NCI-H510A (cell line): ENCODE measurements at regions not wholly inside any gene's neighbourhood (a gene's known extent, or its start where the extent isn't known, plus 50 kb on each side); places are given as distances from the start of the nearest gene placed in this dataset.

Source experiments
- DNase-seq: peaks from one replicate; lab custom pipeline; 2025; lab: John Stamatoyannopoulos, UW

DNA sequence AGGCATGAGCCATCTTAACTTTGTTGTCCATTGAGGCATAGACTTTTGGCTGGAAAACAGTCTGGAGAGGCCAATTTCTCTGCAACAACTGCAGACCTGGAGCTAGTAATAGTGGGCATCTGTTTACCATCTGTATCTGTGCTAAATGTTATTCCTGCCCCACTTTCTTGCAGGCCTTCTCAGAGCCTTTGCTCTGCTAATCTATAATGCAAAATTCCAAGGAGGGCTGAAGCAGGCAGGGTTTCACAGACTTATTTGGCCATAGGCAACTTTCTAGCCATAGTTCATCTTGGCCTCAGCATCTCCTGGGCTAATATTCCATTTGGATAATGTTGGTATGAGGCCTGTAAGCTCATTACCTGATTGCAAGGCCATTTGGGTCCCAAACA lies 124.5 kb upstream of the CSF3R start:
- no peak for DNase-seq

DNA sequence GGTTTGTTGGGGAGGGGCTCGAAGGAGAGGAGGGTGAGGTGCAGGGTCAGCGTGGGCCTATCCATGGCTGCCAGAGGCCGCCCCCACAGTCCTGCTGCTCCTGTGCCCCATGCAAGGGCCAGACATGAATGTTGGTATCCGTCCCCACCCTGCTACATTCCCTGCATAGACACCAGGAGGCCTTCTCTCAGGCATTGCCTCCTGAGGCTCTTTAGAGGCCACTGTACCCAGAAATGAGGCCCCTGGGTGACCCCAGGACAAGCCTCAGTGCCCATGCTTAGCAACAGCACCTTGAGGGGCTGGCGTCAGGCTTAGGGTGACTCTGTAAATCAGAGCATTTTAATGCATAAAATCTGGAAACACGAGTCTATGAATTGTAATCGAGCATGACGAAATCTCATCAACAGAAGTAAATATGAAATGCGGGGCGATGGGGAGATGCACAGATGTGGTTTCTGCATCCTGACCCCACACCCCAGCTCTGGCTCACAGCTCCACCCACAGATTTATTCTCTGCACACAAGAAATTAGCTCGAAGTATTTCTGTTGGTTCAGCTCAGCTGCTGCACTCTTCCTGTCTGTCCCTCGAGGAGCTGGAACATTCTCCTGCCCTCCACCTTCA lies 124.0 kb upstream of the CSF3R start:
- DNase-seq: no peak

DNA sequence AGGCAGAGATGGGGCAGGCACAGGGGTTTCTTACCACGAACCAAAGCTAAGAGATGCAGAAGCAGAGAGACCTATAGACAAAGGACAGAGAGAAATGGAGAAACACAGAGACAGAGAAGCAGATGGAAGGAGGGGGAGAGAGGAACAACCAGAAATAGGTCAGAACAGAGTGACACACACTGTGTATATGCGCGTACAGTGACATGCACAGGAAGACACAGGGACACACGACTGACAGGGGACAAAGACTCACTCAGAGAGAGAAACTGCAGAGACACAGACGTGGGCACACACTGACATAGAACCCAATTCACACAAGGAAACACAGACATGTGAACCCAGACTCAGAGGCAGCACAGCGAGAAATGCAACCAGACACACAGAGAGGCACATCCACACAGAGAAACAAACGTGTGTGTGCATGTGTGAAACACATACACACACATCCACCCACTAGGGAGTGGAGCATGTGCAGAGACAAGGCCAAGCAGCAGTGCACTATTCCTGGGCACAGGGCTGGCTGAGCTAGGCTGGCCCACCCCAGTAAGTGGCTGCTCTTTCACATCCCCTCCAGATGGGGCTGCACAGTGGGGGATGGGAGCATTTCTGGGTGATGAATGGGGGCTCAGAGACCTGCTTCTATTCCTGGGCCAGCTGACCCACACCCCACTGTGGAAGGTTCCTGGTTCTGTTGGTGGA lies 123.4 kb upstream of the CSF3R start:
- DNase-seq: no peak

DNA sequence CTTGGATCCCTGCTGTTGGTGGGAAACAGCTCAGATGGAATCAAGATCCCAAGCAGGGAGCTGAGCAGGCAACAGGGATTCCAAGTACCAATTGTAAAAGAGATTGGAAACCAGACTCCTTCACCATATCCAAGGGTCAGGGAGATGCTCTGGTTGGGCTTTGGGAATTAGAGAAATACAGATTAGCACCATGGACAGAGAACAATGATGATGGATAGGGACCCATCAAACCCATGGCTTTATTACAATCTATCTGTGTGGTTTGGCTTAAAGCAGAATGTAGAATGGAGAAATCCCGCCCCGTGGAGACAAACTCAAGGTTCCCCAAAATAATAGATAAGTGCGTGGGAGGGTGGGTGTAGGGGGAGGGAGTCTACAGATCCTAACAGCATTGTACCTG lies 120.7 kb upstream of the CSF3R start:
- no peak for DNase-seq

DNA sequence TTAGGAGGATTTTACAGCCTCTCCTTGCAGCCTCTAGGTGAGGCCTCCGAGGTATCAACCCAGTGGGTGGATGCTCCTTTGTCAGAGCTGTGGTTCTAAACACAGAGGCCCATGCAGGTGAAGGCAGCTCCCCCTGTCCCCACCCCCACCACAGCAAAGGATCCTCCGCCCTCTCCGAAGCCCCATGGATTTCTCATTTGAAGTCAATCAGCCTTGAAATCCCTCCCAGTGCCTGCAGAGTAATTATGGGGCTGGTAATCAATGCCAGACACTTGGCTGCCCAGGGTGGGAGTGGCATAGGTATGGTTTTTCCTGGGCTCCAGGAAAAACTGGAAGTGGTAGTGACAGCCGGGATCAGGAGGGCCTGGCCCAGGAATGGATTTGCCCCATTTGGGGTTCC lies 119.5 kb upstream of the CSF3R start:
- no peak for DNase-seq

DNA sequence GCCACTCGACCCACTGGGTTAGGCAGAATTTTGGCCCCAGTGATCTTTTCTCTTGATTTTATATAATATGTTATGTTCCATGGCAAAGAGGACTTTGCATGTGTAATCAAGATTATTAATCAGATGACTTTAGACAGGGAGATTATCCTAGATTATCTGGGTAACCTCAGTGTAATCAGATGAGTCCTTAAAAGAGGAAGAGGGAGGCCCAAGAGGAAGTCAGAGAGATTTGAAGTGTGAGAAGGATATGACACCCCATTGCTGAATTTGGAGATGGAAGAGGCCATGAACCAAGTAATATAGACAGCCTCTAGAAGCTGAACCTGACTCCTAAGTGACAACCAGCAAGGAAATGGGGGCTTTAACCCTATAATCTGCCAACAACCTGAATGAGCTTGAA lies 117.1 kb upstream of the CSF3R start:
- no peak for DNase-seq

DNA sequence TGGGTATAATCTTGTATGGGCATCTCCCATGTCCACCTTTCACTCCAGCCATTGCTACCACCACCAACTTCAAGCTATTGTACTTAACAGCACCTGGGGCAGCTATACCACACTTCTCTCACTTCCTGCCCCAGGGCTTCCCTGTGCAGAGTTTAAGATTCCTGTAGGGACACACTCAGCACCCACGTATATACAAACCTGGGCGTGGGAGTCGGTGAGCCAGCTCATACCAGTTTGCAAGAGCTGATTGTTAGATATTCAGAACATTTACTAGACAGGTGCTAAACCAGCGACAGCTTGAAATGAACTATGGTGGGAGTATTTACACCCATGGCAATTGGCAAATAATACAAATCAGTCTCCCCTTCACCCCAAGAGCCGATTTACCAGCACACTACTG lies 114.8 kb upstream of the CSF3R start:
- no peak for DNase-seq

DNA sequence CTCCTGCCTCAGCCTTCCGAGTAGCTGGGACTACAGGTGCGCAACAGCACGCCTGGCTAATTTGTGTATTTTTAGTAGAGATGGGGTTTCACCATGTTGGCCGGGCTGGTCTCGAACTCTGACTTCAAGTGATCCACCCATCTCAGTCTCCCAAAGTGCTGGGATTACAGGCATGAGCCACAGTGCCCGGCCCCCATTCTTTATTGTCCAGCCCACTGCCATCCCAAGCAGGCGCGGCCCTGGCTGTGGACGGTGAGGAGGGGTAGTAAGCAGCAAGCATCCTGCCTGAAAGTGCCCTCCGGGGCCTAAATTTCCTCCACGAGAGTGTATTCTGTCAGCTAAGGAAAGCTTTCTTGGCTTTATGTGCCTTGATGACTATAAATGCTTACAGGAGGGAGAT lies 113.2 kb upstream of the CSF3R start:
- DNase-seq: no peak

DNA sequence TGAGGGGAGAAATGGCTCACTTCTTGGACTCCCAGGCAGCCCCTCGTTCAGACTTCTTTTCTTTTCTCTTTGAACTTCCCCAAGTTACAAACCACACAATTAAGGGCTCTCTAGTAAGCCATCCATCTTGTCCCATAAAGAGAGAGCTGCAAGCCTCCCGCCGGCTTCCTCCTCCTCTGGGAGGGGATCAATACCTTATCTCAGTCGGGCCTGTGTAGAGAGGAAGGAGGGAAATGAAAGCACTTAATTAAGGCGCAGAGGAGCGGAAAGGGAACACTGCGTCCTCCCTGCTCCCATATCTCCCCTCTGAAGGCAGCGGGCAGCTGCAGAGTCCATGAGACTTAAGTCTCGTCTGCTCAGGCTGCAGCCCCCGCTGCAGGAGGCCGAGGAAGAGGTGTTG lies 112.6 kb upstream of the CSF3R start:
- DNase-seq: no peak

DNA sequence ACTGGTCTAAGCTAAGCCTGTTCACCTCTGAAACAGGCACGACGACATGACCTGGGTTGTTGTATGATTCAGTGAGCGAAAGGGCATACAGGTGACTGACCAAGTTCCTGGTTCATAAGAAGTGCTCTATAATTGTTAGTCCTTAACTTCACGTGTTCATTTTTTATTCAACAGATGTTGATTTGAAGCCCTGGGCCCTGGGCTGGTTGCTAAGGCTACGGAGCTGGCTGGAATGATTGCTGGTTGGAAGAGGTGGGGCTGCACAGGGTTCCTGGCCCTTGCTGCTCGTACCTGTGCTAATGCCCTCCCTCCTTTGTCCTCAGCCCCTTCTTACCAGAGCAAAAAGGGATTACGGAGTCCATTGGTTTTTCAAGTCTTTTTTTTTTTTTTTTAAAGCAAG lies 111.3 kb upstream of the CSF3R start:
- no peak for DNase-seq

DNA sequence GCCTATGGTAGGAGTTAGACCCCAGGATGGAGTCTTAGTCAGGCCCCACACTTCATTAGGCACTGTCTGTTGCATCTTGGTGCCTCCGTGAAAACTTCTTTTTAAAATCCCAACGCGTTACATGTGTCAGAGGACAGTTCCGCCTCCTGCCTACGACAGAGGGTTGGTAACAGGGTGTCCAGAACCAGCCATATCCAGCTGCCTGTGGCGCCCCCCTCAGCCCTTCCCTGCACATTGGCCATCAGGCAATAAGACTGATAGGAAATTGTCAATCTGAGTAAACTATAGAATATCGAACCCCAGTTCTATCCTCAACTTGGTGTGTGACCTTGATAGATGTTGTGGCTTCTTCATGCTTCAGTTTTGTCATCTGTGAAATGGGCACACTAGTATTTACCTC lies 108.6 kb upstream of the CSF3R start:
- no peak for DNase-seq

DNA sequence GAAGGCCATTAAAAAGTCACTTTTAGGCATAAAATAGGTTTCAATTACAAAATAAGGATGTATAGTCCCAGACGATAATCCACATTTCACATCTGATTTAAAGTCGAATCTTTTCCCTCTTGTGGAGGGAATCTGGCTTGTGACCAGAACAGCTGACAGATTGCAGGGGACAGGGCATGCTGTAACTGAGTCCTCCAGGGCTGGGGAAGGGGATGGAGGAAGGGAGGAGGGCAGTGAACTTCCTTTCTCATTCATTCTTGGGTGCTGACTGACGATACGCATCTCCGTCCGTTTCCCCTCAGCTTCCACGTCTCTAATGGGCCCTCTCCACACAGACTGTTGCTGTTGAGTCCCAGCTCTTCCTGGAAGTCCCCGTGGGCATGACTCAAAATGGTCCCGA lies 108.1 kb upstream of the CSF3R start:
- DNase-seq: no peak

DNA sequence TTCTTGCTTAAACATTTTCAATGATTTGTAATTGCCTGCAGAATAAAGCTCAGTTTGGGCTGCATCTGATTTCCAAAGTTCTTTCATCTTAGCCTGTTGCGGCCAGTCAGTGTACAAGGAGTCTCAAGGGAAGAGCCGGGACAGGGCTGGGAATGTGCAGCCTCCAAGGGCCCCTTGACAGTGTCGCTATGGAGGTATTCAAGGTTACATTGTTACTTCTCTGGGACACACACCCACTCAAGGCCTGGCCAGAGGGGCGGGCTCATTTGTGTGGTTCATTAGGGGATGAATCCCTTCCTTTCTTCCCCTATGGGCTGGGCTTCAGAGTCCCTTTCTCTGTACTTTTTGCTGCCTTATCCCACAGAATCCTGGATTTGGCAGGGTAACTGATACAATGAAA lies 107.6 kb upstream of the CSF3R start:
- DNase-seq: no peak

DNA sequence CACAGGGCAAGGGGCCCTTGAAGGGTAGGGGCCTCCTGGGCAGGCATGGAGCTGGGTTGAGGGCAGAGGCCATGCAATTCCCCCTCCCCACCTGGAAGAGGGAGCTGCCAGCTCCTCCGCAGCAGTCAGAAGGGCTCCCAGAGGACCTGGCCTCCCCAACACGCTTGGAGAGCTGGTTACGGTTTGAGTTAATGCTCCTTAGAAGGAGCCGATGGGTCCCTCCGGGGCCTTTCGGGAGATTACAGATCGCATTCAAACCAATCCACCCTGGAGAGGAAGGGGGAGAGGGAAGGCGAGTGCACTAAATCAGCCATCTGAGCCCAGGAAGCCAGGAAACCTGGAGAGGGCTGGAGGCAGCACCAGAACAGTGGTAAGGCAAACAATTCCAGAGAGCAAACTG lies 106.3 kb upstream of the CSF3R start:
- DNase-seq: no peak

DNA sequence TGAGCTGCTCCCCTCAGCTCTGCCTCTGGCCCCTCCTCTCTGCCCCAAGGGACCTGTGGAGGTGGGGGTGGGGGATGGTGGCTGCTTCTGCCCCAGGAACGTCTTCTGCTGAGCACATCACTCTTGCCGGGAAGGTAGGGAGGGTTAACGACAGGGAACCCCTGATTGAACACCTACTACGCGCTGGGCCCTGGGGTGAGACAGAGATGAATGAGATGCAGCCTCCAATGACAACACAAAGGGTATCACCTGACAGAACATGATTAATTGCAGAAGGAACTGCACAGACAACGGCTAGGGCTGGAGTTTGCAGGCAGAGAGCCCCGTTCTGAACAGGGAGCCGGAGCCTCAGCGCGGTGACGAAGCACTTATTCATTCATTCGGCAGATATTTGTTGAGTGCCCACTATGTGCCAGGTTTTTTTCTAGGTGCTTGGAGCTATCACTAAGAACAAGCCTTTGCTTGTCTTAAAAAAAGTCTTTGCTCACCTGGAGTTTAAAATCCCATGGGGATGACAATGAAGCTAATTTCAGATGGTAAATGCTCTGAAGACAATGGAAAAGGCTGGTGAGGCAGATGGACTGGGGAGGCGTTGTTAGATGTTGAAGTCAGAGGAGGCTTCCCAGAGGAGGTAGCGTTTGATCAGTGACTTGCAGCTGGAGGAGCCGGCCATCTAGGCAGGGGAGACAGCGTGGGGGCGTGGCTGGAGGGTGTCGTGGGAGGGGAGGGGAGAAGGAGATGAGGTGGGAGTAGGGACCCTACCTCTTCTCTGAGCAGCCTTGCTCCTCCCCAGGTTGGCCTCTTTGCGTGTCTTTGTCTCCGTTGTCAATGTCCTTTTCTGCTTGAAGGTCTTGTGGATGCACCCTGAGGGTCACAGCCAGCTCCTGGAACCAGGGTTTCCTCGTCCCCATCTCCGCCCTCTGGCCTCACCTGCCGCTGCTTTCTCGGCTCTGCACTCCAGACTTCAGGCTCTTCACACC lies 103.1 kb upstream of the CSF3R start:
- no peak for DNase-seq

DNA sequence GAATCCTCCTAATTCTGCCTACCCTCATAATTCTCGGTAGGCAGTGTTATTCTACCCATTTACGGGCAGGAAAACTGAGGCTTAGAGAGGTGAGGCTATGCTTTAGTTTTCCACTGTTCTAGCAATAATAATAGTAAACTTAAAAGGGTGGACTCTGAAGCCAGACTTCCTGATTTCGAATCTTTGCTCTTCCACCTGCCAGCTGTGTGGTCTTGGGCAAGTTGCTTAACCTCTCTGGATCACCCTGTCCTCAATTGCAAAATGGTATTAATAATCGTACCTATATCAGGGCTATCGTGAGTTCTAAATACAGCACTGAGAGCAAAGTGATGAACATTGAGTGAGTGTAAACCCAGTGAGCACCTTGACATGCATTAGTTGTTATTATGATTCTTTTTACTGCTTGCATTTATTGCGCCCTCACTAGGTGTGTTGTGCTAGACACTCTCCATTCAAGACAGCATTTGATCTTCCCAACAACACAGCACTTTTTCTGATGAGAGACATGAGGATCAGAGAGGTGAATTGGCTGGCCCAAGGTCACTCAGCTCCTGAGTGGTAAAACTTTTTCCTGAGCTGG lies 102.3 kb upstream of the CSF3R start:
- DNase-seq: no peak

DNA sequence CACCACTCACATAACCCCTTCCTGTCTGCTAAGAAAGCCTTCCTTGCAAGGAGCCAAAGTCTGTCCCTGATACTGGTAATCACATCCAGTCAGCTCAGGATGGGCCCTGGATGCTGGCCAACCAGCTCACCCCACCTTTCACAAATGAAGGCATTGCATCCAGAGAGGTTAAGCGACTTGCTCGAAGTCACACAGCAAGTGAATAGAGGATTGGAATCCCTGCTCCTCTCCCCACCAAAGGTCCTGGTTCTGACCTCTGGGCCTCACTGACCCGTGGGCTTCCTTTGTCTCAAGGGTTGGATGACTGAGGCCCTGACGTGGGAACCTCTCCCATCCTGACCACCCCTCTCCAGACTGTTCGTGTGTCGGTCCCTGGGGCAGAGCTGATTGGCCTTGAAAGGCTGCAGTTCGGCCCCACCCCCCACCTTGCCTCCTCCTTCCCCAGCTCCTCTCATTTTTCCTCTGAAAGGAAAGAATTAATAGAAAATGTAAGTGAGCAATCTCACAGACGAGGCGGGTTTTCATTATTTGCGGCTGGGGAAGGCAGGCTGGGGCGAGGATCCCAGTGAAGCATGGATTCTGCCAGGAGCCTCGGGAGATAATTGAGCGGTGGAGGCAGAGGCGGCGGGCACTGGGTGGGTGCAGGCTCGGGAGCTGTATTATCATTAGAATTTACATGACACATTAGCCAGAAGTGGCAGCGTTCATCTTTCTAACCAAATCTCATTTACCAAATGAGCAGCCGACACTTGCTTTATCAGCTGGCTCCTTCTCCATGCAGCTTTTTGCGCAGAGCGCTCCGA lies 101.5 kb upstream of the CSF3R start:
- no peak for DNase-seq

DNA sequence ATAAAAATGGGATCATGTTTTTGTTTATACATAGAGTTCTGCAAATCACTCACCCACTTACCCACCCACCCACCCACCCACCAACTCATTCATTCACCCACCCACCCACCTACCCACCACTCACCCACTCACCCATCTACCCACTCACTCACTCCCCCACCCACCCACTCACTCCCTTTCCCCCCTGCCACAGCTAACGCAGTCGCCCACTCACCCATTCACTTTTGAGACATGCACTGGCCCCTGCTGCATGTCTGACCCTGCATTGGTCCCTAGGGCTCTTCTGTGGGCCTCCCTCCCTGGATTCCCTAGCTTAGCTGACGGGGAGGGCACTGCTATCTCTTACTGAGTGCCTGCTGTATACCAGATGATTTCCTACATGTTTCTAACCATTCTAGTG lies 100.4 kb upstream of the CSF3R start:
- no peak for DNase-seq

DNA sequence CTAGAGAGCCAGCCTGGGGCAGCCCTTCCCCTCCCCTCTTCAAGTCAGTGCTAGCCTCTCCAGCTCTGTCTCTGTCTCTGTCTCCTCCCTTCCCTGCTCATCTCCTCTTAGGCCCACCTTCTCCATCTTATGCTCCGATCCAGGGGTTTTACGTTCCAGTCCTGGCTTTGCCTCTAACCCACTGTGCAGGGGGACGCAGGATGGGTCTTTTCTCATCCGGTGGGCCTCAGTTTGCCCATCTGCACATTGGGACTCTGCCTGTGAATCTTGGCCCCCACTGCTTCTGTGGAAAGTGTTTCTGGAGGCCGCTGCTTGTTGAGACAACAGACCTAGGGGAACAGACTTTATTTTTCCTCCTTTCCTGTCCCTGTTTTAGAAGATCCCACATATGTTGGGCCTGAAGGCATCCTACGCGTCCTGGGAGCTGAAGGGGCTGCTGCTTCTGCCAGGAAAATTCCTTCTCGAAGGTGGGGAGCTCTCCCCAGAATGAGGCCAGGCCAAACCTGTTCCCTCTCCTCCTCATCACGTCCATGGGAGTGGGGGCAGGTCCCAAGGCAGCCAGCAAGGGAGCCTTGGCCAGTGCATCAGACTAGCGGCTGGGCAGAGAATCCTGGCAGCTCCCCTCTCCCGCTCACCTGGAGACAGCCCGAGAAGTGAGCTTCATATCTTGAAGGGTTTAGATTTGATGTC lies 99.5 kb upstream of the CSF3R start:
- DNase-seq: no peak

DNA sequence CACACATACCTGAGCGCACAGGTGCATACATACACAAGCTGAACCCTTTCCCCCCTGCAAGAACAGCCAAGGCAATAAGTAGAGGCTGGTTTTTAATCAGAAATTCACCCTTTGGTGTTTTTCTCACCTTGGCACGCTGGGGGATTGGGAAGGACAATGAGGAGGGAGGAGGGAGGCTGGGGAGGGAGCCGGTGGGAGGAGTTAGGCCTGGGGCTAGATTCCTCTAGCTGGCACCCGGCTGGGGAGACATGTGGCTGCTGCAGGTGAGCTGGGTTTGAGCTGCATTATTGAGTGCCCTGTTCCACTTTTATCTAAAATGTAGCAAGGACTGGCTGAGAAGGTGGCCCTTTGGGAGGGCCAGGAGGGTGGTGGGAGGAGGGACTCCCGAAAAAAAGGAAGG lies 97.8 kb upstream of the CSF3R start:
- DNase-seq: no peak

DNA sequence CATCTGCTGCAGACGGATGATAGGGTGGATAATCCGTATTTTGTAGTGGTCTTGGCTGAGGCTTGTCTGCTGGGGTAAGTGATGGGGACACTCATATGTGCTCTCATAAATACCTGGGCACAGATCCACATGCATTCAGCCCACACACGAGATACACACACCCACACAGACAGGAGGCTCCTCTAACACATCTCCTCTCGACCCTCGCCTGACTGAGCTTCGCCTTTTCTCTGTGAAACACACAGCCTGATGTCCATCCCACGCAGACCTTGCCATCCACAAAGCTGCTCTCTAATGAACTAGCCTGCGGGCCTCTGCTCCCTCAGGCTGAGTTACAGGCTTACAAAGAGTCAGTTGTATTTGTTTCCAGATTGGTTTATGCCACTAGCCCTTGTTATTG lies 96.3 kb upstream of the CSF3R start:
- DNase-seq: no peak
